Uterus (tissue), 2 donors: ENCODE measurements at regions not wholly inside any gene's neighbourhood (a gene's known extent, or its start where the extent isn't known, plus 50 kb on each side); places are given as distances from the start of the nearest gene placed in this dataset.

ENCODE experiments used
- CTCF ChIP-seq, 4 experiments: fragments of 200-600 bp in 2 of 4; fragments of 450-650 bp in 2 of 4; sonication (generic) in 2 of 4; IDR thresholded peaks; one replicate each; pipeline ENCODE4 v1.5.1; 2016 to 2019; ENCODE audit warnings: antibody characterized with exemption in 4 of 4, mild to moderate bottlenecking in 2 of 4, moderate library complexity in 1 of 4
- POLR2A ChIP-seq, 2 donors: fragments of 450-650 bp; IDR thresholded peaks; one replicate each; pipeline ENCODE4 v1.6.1; 2016; ENCODE audit warnings: antibody characterized with exemption in 2 of 2, mild to moderate bottlenecking in 1 of 2, moderate library complexity in 1 of 2

GRCh38 chr18:41324020-41324791, 630.8 kb upstream of the PIK3C3 start:
- TF ChIP-seq CTCF (IDR thresholded peaks at IDR 0.05) (no peak), POLR2A (IDR thresholded peaks at IDR 0.05) (no peak)
